ENCODE measurements at regions not wholly inside any gene's neighbourhood (a gene's known extent, or its start where the extent isn't known, plus 50 kb on each side); places are given as distances from the start of the nearest gene placed in this dataset.

- no peak for DNase-seq
Observed at GRCh38 chr4:123987408-123987807, 590.8 kb downstream of the SPRY1 start.

- no peak for DNase-seq
Observed at GRCh38 chr4:123990310-123990870, 593.8 kb downstream of the SPRY1 start.

GRCh38 chr4:123994917-123995316 lies 598.3 kb downstream of the SPRY1 start:
- DNase-seq, result no peak

GRCh38 chr4:123995936-123996335 lies 599.3 kb downstream of the SPRY1 start:
- no peak for DNase-seq

- no peak for DNase-seq
Observed at GRCh38 chr4:123996718-123997510, 600.3 kb downstream of the SPRY1 start.

- DNase-seq, result no peak
Observed at GRCh38 chr4:123997776-123998449, 601.3 kb downstream of the SPRY1 start.

- DNase-seq, result no peak
Observed at GRCh38 chr4:124000233-124000632, 603.6 kb downstream of the SPRY1 start.

GRCh38 chr4:124015766-124016165 lies 619.2 kb downstream of the SPRY1 start:
- DNase-seq, result no peak

GRCh38 chr4:124017185-124017785 lies 620.7 kb downstream of the SPRY1 start:
- DNase-seq, result no peak

GRCh38 chr4:124018383-124019317 lies 622.1 kb downstream of the SPRY1 start:
- DNase-seq, result peak; percentile 61

GRCh38 chr4:124019749-124020549 lies 623.4 kb downstream of the SPRY1 start:
- no peak for DNase-seq

GRCh38 chr4:124025000-124025399 lies 628.4 kb downstream of the SPRY1 start:
- DNase-seq, result no peak

GRCh38 chr4:124025428-124025827 lies 628.8 kb downstream of the SPRY1 start:
- DNase-seq, result peak; percentile 30

GRCh38 chr4:124028182-124028581 lies 631.6 kb downstream of the SPRY1 start:
- DNase-seq, result peak; percentile 64

- DNase-seq, result peak; percentile 91
Observed at GRCh38 chr4:124030147-124030546, 633.6 kb downstream of the SPRY1 start.

- DNase-seq, result peak; percentile 55
Observed at GRCh38 chr4:124032035-124032434, 635.4 kb downstream of the SPRY1 start.

- DNase-seq, result peak; percentile 66
Observed at GRCh38 chr4:124035364-124036041, 638.9 kb downstream of the SPRY1 start.

GRCh38 chr4:124037236-124037635 lies 640.6 kb downstream of the SPRY1 start:
- DNase-seq, result no peak

GRCh38 chr4:124044330-124044729 lies 647.7 kb downstream of the SPRY1 start:
- no peak for DNase-seq

GRCh38 chr4:124044867-124045266 lies 648.3 kb downstream of the SPRY1 start:
- DNase-seq, result no peak
